Astrocyte (in vitro differentiated cells and primary cell): ENCODE measurements at regions not wholly inside any gene's neighbourhood (a gene's known extent, or its start where the extent isn't known, plus 50 kb on each side); places are given as distances from the start of the nearest gene placed in this dataset.

Experiments
- DNase-seq: peaks from one replicate; pipeline ENCODE4 v3.0.0-alpha.2; 2010; ENCODE audit warnings: low read depth
- FAIRE-seq: peaks from 2 replicates; lab custom pipeline; 2011; peaks lifted over from hg19 to GRCh38; lab: Jason Lieb, UNC
- H2AFZ ChIP-seq: 2 replicates; pipeline ENCODE4 v1.6.0; 2012; ENCODE audit warnings: low read depth, low read length, inconsistent platforms
- H3K27ac ChIP-seq: 2 replicates; pipeline ENCODE4 v1.5.1; 2011; ENCODE audit warnings: low read depth, low read length, inconsistent platforms
- H3K27me3 ChIP-seq: 2 replicates; pipeline ENCODE4 v1.6.0; 2011; ENCODE audit warnings: low read length, inconsistent platforms; ENCODE audit not compliant: insufficient read depth
- H3K36me3 ChIP-seq: 2 replicates; pipeline ENCODE4 v1.5.1; 2011; ENCODE audit warnings: low read length, inconsistent platforms; ENCODE audit not compliant: insufficient read depth
- H3K4me1 ChIP-seq: 2 replicates; pipeline ENCODE4 v1.5.1; 2011; ENCODE audit warnings: low read length, inconsistent platforms; ENCODE audit not compliant: insufficient read depth
- H3K4me2 ChIP-seq: 2 replicates; pipeline ENCODE4 v1.6.0; 2012; ENCODE audit warnings: low read length, inconsistent platforms
- H3K4me3 ChIP-seq: 2 replicates; pipeline ENCODE4 v1.5.1; 2011; ENCODE audit warnings: low read depth, mild to moderate bottlenecking, low read length, inconsistent platforms; ENCODE audit not compliant: insufficient read depth
- H3K79me2 ChIP-seq: 2 replicates; pipeline ENCODE4 v1.6.0; 2012; ENCODE audit warnings: mild to moderate bottlenecking, low read length, inconsistent platforms; ENCODE audit not compliant: insufficient read depth
- H3K9ac ChIP-seq: 2 replicates; pipeline ENCODE4 v1.6.0; 2012; ENCODE audit warnings: mild to moderate bottlenecking, low read length, inconsistent platforms
- H3K9me3 ChIP-seq: 2 replicates; pipeline ENCODE4 v1.5.1; 2012; ENCODE audit warnings: low read depth, mild to moderate bottlenecking, low read length, inconsistent platforms; ENCODE audit not compliant: insufficient read depth
- H4K20me1 ChIP-seq: 2 replicates; pipeline ENCODE4 v1.6.0; 2012; ENCODE audit warnings: low read length, inconsistent platforms; ENCODE audit not compliant: insufficient read depth
- H3K27ac Mint-ChIP-seq: one replicate; pipeline ENCODE4 v1.8.0; 2021; ENCODE audit warnings: mild to moderate bottlenecking, mixed read lengths; ENCODE audit not compliant: unreplicated experiment
- H3K27me3 Mint-ChIP-seq: one replicate; pipeline ENCODE4 v1.8.0; 2021; ENCODE audit warnings: low read depth, mixed read lengths; ENCODE audit not compliant: unreplicated experiment
- H3K36me3 Mint-ChIP-seq: one replicate; pipeline ENCODE4 v1.8.0; 2021; ENCODE audit warnings: low read depth, mixed read lengths; ENCODE audit not compliant: unreplicated experiment
- H3K4me1 Mint-ChIP-seq: one replicate; pipeline ENCODE4 v1.8.0; 2021; ENCODE audit warnings: low read depth, mixed read lengths; ENCODE audit not compliant: unreplicated experiment
- H3K4me3 Mint-ChIP-seq: one replicate; pipeline ENCODE4 v1.8.0; 2021; ENCODE audit warnings: mild to moderate bottlenecking, moderate library complexity, mixed read lengths; ENCODE audit not compliant: unreplicated experiment
- H3K9me3 Mint-ChIP-seq: one replicate; pipeline ENCODE4 v1.8.0; 2021; ENCODE audit warnings: mild to moderate bottlenecking, mixed read lengths; ENCODE audit not compliant: unreplicated experiment
- EZH2 ChIP-seq: IDR thresholded peaks from 2 replicates; pipeline ENCODE4 v1.6.1; 2012; ENCODE audit warnings: mild to moderate bottlenecking, low read length, inconsistent platforms; ENCODE audit not compliant: insufficient read depth
- TF ChIP-seq, protein P1 (sequence below): IDR thresholded peaks from 2 replicates; pipeline ENCODE4 v1.5.1; 2011; ENCODE audit warnings: low read depth, mild to moderate bottlenecking, inconsistent platforms, low read length, moderate library complexity; ENCODE audit not compliant: insufficient read depth

DNA sequence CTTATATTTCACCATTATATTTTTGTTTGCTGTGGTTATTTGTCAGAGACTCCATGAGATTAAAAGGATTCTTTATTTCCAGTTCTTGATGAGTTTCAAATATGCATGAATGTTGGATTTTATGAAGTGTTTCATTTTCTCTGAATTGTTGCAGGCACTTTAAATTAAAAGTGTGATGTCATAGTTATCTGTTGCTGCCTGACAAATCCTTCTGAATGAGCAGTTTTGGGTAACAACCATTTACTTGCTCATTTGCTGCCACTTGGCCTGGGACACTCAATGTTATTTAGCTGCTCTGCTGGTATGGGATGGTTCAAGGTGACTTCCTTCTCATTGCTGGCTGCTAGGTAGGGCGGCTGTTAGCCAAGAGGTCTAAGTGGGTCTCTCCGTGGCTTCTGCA is 173.5 kb downstream of the LPIN1 start:
- Histone ChIP-seq H3K36me3 (no peaks in the 10 kb centered on the region), H2AFZ (no peak overlapping the region), H3K27ac (no peak overlapping the region), H4K20me1 (no peaks in the 10 kb centered on the region), H3K4me3 (no peak overlapping the region), H3K4me2 (no peak overlapping the region), H3K9me3 (no peaks in the 10 kb centered on the region), H3K27me3 (no peaks in the 10 kb centered on the region), H3K4me1 (no peaks in the 10 kb centered on the region), H3K79me2 (no peaks in the 10 kb centered on the region), H3K9ac (no peak overlapping the region)
- FAIRE-seq, result no peak
- H3K27ac Mint-ChIP-seq, result no peak overlapping the region
- DNase-seq, result no peak
- H3K36me3 Mint-ChIP-seq, result no peaks in the 10 kb centered on the region
- H3K9me3 Mint-ChIP-seq, result no peaks in the 10 kb centered on the region
- H3K4me3 Mint-ChIP-seq, result no peak overlapping the region
- peaks cover 4% of the 10 kb centered on the region for H3K4me1 Mint-ChIP-seq
- no peak for TF ChIP-seq EZH2
- TF ChIP-seq, protein P1, sequence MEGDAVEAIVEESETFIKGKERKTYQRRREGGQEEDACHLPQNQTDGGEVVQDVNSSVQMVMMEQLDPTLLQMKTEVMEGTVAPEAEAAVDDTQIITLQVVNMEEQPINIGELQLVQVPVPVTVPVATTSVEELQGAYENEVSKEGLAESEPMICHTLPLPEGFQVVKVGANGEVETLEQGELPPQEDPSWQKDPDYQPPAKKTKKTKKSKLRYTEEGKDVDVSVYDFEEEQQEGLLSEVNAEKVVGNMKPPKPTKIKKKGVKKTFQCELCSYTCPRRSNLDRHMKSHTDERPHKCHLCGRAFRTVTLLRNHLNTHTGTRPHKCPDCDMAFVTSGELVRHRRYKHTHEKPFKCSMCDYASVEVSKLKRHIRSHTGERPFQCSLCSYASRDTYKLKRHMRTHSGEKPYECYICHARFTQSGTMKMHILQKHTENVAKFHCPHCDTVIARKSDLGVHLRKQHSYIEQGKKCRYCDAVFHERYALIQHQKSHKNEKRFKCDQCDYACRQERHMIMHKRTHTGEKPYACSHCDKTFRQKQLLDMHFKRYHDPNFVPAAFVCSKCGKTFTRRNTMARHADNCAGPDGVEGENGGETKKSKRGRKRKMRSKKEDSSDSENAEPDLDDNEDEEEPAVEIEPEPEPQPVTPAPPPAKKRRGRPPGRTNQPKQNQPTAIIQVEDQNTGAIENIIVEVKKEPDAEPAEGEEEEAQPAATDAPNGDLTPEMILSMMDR, result no peak
- H3K27me3 Mint-ChIP-seq, result peaks cover 24% of the 10 kb centered on the region

DNA sequence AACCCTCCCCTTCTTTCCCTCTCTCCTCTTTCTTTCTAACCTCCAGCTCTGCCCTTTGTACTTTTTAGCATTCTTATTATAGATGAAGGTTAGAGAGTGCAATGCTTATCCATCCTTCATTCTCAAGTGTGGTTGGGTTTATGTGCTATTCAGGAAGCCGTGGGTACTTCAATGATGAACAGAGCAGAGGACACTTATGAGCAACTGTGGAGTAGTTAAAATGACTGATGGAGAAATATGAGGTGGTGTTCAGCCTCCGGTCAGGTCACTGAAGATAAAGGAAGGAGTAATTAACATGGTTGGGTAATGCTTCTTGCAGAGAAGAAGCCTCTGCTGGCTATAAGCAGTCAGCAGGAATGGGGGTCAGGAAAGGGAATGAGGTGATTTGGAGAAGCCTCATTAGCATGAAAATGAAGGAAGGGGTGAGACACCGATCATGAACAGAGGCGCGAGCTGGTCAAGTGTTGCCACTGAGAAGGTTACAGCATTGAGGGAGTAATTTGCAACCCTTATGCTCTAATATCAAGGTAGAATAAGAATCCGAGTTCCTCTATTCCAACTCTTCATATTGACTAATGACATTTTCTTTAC is 174.7 kb downstream of the LPIN1 start:
- no peaks in the 10 kb centered on the region for H3K79me2 ChIP-seq
- no peaks in the 10 kb centered on the region for H3K36me3 Mint-ChIP-seq
- H3K27ac Mint-ChIP-seq, result no peak overlapping the region
- H3K36me3 ChIP-seq, result no peaks in the 10 kb centered on the region
- H3K9ac ChIP-seq, result no peak overlapping the region
- no peaks in the 10 kb centered on the region for H3K9me3 Mint-ChIP-seq
- no peaks in the 10 kb centered on the region for H3K4me1 ChIP-seq
- DNase-seq (no peak), FAIRE-seq (no peak)
- H3K4me2 ChIP-seq, result no peak overlapping the region
- H3K27ac ChIP-seq, result no peak overlapping the region
- H3K27me3 ChIP-seq, result no peaks in the 10 kb centered on the region
- H3K9me3 ChIP-seq, result no peaks in the 10 kb centered on the region
- no peak overlapping the region for H3K4me3 ChIP-seq
- no peak for TF ChIP-seq EZH2
- TF ChIP-seq, protein P1, result no peak
- H3K4me3 Mint-ChIP-seq, result no peak overlapping the region
- peaks cover 4% of the 10 kb centered on the region for H3K4me1 Mint-ChIP-seq
- H4K20me1 ChIP-seq, result no peaks in the 10 kb centered on the region
- peaks cover 24% of the 10 kb centered on the region for H3K27me3 Mint-ChIP-seq
- no peak overlapping the region for H2AFZ ChIP-seq

DNA sequence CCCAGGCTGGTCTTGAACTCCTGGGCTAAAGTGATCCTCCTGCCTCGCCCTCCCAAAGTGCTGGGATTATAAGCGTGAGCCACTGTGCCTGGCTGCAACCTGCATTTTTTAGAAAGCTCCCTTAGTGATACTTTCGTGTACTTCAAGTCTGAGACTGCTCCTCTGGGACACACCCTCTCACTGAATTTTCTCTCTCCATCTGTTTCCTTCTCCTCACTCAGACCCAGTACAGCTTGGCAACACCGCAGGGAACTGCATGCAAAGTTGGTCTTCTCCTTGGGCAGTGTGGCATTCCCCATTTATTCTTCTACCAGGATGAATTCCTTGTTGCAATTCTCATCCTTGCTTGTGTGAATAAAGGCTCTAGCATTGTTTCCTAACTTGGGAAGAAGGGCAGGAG is 175.9 kb downstream of the LPIN1 start:
- Mint-ChIP-seq H3K4me3 (no peak overlapping the region), H3K27me3 (peaks cover 16% of the 10 kb centered on the region), H3K9me3 (no peaks in the 10 kb centered on the region), H3K27ac (no peak overlapping the region), H3K4me1 (peaks cover 4% of the 10 kb centered on the region), H3K36me3 (no peaks in the 10 kb centered on the region)
- Histone ChIP-seq H3K4me1 (no peaks in the 10 kb centered on the region), H3K9me3 (no peaks in the 10 kb centered on the region), H3K79me2 (no peaks in the 10 kb centered on the region), H2AFZ (no peak overlapping the region), H3K36me3 (no peaks in the 10 kb centered on the region), H3K4me2 (no peak overlapping the region), H3K27ac (no peak overlapping the region), H3K4me3 (no peak overlapping the region), H4K20me1 (no peaks in the 10 kb centered on the region), H3K27me3 (no peaks in the 10 kb centered on the region), H3K9ac (no peak overlapping the region)
- no peak for FAIRE-seq
- no peak for DNase-seq
- TF ChIP-seq EZH2, result no peak
- TF ChIP-seq, protein P1, result no peak
